ENCODE measurements at regions not wholly inside any gene's neighbourhood (a gene's known extent, or its start where the extent isn't known, plus 50 kb on each side); places are given as distances from the start of the nearest gene placed in this dataset.

DNA sequence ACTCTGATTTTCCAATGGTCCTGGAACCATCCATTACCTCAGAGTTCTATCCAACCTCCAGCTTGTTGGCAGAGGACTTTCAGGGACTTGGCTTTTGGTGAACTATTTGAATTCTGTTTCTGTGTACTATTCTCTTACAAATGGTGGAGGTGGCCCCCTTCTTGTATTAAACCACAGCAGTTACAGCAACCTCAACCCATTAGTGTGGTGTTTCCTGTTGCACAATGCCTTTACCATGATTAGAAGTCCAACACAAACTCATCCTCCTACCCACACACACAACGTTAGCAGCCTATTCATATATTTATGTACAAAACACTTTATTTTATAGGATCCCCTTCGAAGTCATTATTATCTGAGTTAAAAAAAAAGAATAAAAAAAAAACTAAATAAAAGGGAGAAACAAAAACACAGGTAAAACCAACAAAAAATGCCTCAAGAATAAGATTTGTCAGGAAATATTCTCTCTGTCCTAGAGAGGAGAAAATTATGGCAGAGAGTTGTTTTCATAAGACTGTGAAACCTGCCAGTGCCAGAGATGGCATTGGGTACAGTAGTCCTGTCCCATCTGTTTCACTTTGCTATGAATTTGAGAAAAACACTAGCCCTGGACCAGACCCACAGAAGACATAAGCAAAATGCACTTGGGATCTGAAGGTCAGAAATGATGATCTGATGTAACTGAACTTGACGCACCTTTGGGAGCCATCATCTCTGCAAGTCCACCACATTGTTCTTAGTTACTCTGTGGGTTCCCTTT, 1896.0 kb upstream of the PIK3C3 start:
- CTCF ChIA-PET (ENCODE audit: unreplicated experiment) = no interaction called here
- H3K4me1 ChIP-seq (ENCODE audit: insufficient read depth, low read length, poor library complexity, severe bottlenecking) = no peaks in the 10 kb centered on the region
- TF ChIP-seq EZH2phosphoT487 (IDR thresholded peaks at IDR 0.05; ENCODE audit: borderline replicate concordance, low read depth, low read length) = no peak
- TF ChIP-seq, protein P1, sequence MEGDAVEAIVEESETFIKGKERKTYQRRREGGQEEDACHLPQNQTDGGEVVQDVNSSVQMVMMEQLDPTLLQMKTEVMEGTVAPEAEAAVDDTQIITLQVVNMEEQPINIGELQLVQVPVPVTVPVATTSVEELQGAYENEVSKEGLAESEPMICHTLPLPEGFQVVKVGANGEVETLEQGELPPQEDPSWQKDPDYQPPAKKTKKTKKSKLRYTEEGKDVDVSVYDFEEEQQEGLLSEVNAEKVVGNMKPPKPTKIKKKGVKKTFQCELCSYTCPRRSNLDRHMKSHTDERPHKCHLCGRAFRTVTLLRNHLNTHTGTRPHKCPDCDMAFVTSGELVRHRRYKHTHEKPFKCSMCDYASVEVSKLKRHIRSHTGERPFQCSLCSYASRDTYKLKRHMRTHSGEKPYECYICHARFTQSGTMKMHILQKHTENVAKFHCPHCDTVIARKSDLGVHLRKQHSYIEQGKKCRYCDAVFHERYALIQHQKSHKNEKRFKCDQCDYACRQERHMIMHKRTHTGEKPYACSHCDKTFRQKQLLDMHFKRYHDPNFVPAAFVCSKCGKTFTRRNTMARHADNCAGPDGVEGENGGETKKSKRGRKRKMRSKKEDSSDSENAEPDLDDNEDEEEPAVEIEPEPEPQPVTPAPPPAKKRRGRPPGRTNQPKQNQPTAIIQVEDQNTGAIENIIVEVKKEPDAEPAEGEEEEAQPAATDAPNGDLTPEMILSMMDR (conservative IDR thresholded peaks at IDR 0.05; ENCODE audit: low read length) = no peak
- H3K9me2 ChIP-seq (ENCODE audit: insufficient read depth, low read length) = no peaks in the 10 kb centered on the region
- no peaks in the 10 kb centered on the region for H3K36me3 ChIP-seq (ENCODE audit: insufficient read depth, low read length)
- no TSS peak for BruUV-seq (replicated peaks)
- POLR2A ChIA-PET = no interaction called here
- H3K79me2 ChIP-seq (ENCODE audit: insufficient read depth, low read depth, low read length) = no peaks in the 10 kb centered on the region
- H3K4me2 ChIP-seq (ENCODE audit: low read length) = no peak overlapping the region
- DNase-seq (ENCODE audit: low spot score) = no peak
- no peak overlapping the region for H3K4me3 ChIP-seq (ENCODE audit: low read depth, low read length, poor library complexity, severe bottlenecking)
- H4K20me1 ChIP-seq (ENCODE audit: insufficient read depth, low read length) = no peaks in the 10 kb centered on the region
- no peaks in the 10 kb centered on the region for H3K9me3 ChIP-seq (ENCODE audit: low read length)
- intact Hi-C loops (cut with micrococcal nuclease; ENCODE audit: unreplicated experiment) = no loop called here
- no peak overlapping the region for H3K27ac ChIP-seq (ENCODE audit: low read depth, low read length, poor library complexity, severe bottlenecking)
- H2AFZ ChIP-seq (ENCODE audit: low read length) = no peak overlapping the region

DNA sequence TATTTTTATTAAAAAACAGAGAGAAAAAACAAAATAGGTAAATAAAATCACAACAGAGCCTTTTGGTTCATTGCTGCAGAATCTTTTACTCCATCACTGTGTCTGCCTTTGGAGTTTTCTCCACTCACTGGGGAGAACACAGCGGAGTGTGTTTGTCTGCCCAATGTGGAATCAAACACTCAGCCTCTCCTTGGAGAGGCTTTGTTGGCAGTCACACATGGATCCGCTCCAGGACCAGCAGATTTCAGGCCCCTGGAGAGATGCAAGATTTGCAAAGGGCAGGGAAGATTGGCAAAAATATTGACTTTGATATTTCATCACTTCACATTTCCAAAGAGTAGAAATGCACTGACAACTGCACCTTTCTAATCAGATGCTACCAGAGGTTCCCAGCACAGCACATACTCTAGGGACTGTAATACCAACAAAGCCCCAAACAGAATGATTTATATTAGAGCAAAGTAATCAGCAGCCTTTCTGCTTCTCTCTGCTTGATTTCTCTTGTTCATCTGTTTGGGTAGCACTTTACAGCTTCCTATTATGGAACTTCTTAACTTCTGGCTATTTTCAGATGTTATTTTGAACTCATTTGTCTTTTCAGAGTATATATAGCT, 1898.8 kb upstream of the PIK3C3 start:
- intact Hi-C loops (cut with micrococcal nuclease; ENCODE audit: unreplicated experiment) = no loop called here
- TF ChIP-seq, protein P1 (conservative IDR thresholded peaks at IDR 0.05; ENCODE audit: low read length) = no peak
- no peak for TF ChIP-seq EZH2phosphoT487 (IDR thresholded peaks at IDR 0.05; ENCODE audit: borderline replicate concordance, low read depth, low read length)
- CTCF ChIA-PET (ENCODE audit: unreplicated experiment) = interaction anchor here (0.6 kb wide), 1 partner anchor 1826 kb away, joined by 3 read pairs; no protein-coding TSS in a partner anchor
- no peak overlapping the region for H3K27ac ChIP-seq (ENCODE audit: low read depth, low read length, poor library complexity, severe bottlenecking)
- H3K4me3 ChIP-seq (ENCODE audit: low read depth, low read length, poor library complexity, severe bottlenecking) = no peak overlapping the region
- no peaks in the 10 kb centered on the region for H4K20me1 ChIP-seq (ENCODE audit: insufficient read depth, low read length)
- DNase-seq (ENCODE audit: low spot score) = no peak
- no peaks in the 10 kb centered on the region for H3K79me2 ChIP-seq (ENCODE audit: insufficient read depth, low read depth, low read length)
- no peak overlapping the region for H2AFZ ChIP-seq (ENCODE audit: low read length)
- H3K36me3 ChIP-seq (ENCODE audit: insufficient read depth, low read length) = no peaks in the 10 kb centered on the region
- POLR2A ChIA-PET = no interaction called here
- no TSS peak for BruUV-seq (replicated peaks)
- H3K9me3 ChIP-seq (ENCODE audit: low read length) = no peaks in the 10 kb centered on the region
- H3K9me2 ChIP-seq (ENCODE audit: insufficient read depth, low read length) = no peaks in the 10 kb centered on the region
- H3K4me2 ChIP-seq (ENCODE audit: low read length) = no peak overlapping the region
- H3K4me1 ChIP-seq (ENCODE audit: insufficient read depth, low read length, poor library complexity, severe bottlenecking) = no peaks in the 10 kb centered on the region

DNA sequence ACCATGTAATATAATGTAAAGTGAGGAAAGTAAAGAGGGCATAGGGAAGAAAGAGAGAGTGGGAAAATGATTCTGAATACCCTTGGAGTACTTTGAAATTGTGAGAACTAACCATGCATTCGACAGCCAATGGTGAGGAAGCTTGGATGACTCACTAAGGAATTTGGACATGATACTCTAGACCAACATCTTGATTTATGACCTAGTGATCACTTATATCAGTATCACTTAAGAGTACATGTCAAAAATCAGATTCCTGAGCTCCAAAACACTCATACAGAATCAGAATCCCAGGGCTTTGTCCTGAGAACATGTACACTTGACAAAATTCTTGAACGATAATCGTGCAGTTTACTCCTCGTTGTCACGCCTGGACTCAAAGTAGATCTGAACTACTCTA, 1899.8 kb upstream of the PIK3C3 start:
- POLR2A ChIA-PET = no interaction called here
- intact Hi-C loops (cut with micrococcal nuclease; ENCODE audit: unreplicated experiment) = no loop called here
- BruUV-seq (replicated peaks) = no TSS peak
- no peak overlapping the region for H3K4me2 ChIP-seq (ENCODE audit: low read length)
- H3K9me2 ChIP-seq (ENCODE audit: insufficient read depth, low read length) = no peaks in the 10 kb centered on the region
- H3K79me2 ChIP-seq (ENCODE audit: insufficient read depth, low read depth, low read length) = no peaks in the 10 kb centered on the region
- no peaks in the 10 kb centered on the region for H3K9me3 ChIP-seq (ENCODE audit: low read length)
- no peak for DNase-seq (ENCODE audit: low spot score)
- TF ChIP-seq EZH2phosphoT487 (IDR thresholded peaks at IDR 0.05; ENCODE audit: borderline replicate concordance, low read depth, low read length) = no peak
- TF ChIP-seq, protein P1 (conservative IDR thresholded peaks at IDR 0.05; ENCODE audit: low read length) = no peak
- H3K4me3 ChIP-seq (ENCODE audit: low read depth, low read length, poor library complexity, severe bottlenecking) = no peak overlapping the region
- no peak overlapping the region for H3K27ac ChIP-seq (ENCODE audit: low read depth, low read length, poor library complexity, severe bottlenecking)
- H3K36me3 ChIP-seq (ENCODE audit: insufficient read depth, low read length) = no peaks in the 10 kb centered on the region
- H2AFZ ChIP-seq (ENCODE audit: low read length) = no peak overlapping the region
- CTCF ChIA-PET (ENCODE audit: unreplicated experiment) = no interaction called here
- no peaks in the 10 kb centered on the region for H3K4me1 ChIP-seq (ENCODE audit: insufficient read depth, low read length, poor library complexity, severe bottlenecking)
- no peaks in the 10 kb centered on the region for H4K20me1 ChIP-seq (ENCODE audit: insufficient read depth, low read length)
